CD4-positive, alpha-beta T cell (primary cell): ENCODE measurements at regions not wholly inside any gene's neighbourhood (a gene's known extent, or its start where the extent isn't known, plus 50 kb on each side); places are given as distances from the start of the nearest gene placed in this dataset.

Source experiments
- ATAC-seq: fragments of 200-7000 bp; cut with Tn5 transposase; one replicate; pipeline ENCODE4 v1.10.0; 2022; ENCODE audit warnings: mild to moderate bottlenecking; ENCODE audit not compliant: poor library complexity
- CTCF ChIA-PET: fragments of 350-600 bp; sonication (Branson Sonifier 250); formaldehyde crosslinking; loops from one replicate; lab custom pipeline; 2021; ENCODE audit warnings: antibody characterized with exemption, inconsistent platforms; lab: Charles Lee
- POLR2A ChIA-PET: fragments of 350-600 bp; sonication (Branson Sonifier 250); formaldehyde crosslinking; loops from one replicate; lab custom pipeline; 2021; ENCODE audit warnings: antibody characterized with exemption, inconsistent platforms; lab: Charles Lee
- DNase-seq, 14 experiments: peaks; one replicate each; pipeline ENCODE4 v3.0.0-alpha.2; 2013 to 2020; ENCODE audit warnings: mixed read lengths in 2 of 14
- H3K27ac ChIP-seq, 2 donors: one replicate each; pipeline versions ENCODE4 v1.5.1 to v1.7.0; 2013; ENCODE audit warnings: low read length in 2 of 2, low read depth in 1 of 2, mild to moderate bottlenecking in 1 of 2
- H3K27me3 ChIP-seq, 2 experiments: 1 replicate in 1 of 2; 2 replicates in 1 of 2; pipeline versions ENCODE4 v1.6.1 to v1.7.0; 2013; ENCODE audit warnings: low read length in 2 of 2, control low read depth in 1 of 2, mild to moderate bottlenecking in 1 of 2, moderate library complexity in 1 of 2; ENCODE audit not compliant: insufficient read depth in 2 of 2, control insufficient read depth in 1 of 2
- H3K36me3 ChIP-seq: one replicate; pipeline ENCODE4 v1.6.1; 2013; ENCODE audit warnings: low read length, control low read depth; ENCODE audit not compliant: insufficient read depth
- H3K4me1 ChIP-seq: one replicate; pipeline ENCODE4 v1.6.1; 2013; ENCODE audit warnings: low read length, control low read depth; ENCODE audit not compliant: insufficient read depth
- H3K4me3 ChIP-seq: one replicate; pipeline ENCODE4 v1.5.1; 2013; ENCODE audit warnings: mild to moderate bottlenecking, low read length, moderate library complexity
- H3K9me3 ChIP-seq, 2 experiments: 1 replicate in 1 of 2; 2 replicates in 1 of 2; pipeline versions ENCODE4 v1.6.1 to v1.7.0; 2013; ENCODE audit warnings: low read length in 2 of 2, mild to moderate bottlenecking in 2 of 2, control low read depth in 1 of 2, moderate library complexity in 1 of 2; ENCODE audit not compliant: control insufficient read depth in 1 of 2, insufficient read depth in 1 of 2
- H3K27ac Mint-ChIP-seq: one replicate; pipeline ENCODE4 v1.8.0; 2020; ENCODE audit warnings: mixed read lengths
- H3K27me3 Mint-ChIP-seq: one replicate; pipeline ENCODE4 v1.8.0; 2021; ENCODE audit warnings: mixed read lengths
- H3K36me3 Mint-ChIP-seq: one replicate; pipeline ENCODE4 v1.8.0; 2021; ENCODE audit warnings: low read depth, mixed read lengths
- H3K4me1 Mint-ChIP-seq: one replicate; pipeline ENCODE4 v1.8.0; 2021; ENCODE audit warnings: low read depth, mixed read lengths
- H3K4me3 Mint-ChIP-seq: one replicate; pipeline ENCODE4 v1.8.0; 2020; ENCODE audit warnings: mild to moderate bottlenecking, mixed read lengths
- H3K9me3 Mint-ChIP-seq: one replicate; pipeline ENCODE4 v1.8.0; 2020; ENCODE audit warnings: mixed read lengths
- CTCF ChIP-seq: fragments of 200-600 bp; IDR thresholded peaks from one replicate; pipeline ENCODE4 v1.8.0; 2022; ENCODE audit warnings: antibody characterized with exemption, mild to moderate bottlenecking
- intact Hi-C, 2 experiments: fragments of 100-400 bp; cut with DNase I in 1 of 2; cut with micrococcal nuclease in 1 of 2; formaldehyde crosslinking; loops; one replicate each; pipeline versions ENCODE4 v1.15.1 to v1.9.0; 2023 to 2025; cut with DNase I, micrococcal nuclease

- TF ChIP-seq CTCF = no peak
- no peaks in the 10 kb centered on the region for H3K27me3 Mint-ChIP-seq
- H3K9me3 Mint-ChIP-seq = peaks cover 5% of the 10 kb centered on the region
- ChIA-PET CTCF (no interaction called here), POLR2A (no interaction called here)
- no peak overlapping the region for H3K27ac Mint-ChIP-seq
- H3K4me1 Mint-ChIP-seq = no peaks in the 10 kb centered on the region
- intact Hi-C loops = no loop called here
- Histone ChIP-seq H3K4me3 (no peak overlapping the region), H3K36me3 (no peaks in the 10 kb centered on the region), H3K4me1 (no peaks in the 10 kb centered on the region), H3K9me3 (peaks cover 11 to 53% of the 10 kb centered on the region in 2 experiments), H3K27ac (no peak overlapping the region), H3K27me3 (no peaks in the 10 kb centered on the region)
- no peak overlapping the region for H3K4me3 Mint-ChIP-seq
- DNase-seq (no peak), ATAC-seq (no peak)
- H3K36me3 Mint-ChIP-seq = no peaks in the 10 kb centered on the region
These were observed 1161.1 kb downstream of the BRD1 start for GRCh38 chr22:48666620-48667019.

- no peaks in the 10 kb centered on the region for H3K36me3 ChIP-seq
- H3K9me3 ChIP-seq = peaks cover 11 to 52% of the 10 kb centered on the region in 2 experiments
- no peak overlapping the region for H3K4me3 ChIP-seq
- Mint-ChIP-seq H3K27me3 (no peaks in the 10 kb centered on the region), H3K27ac (no peak overlapping the region), H3K9me3 (peaks cover 5% of the 10 kb centered on the region), H3K4me1 (no peaks in the 10 kb centered on the region), H3K36me3 (no peaks in the 10 kb centered on the region), H3K4me3 (no peak overlapping the region)
- ChIA-PET POLR2A (no interaction called here), CTCF (no interaction called here)
- no peak for TF ChIP-seq CTCF
- H3K27ac ChIP-seq = no peak overlapping the region
- intact Hi-C loops = no loop called here
- no peak for ATAC-seq
- H3K4me1 ChIP-seq = no peaks in the 10 kb centered on the region
- H3K27me3 ChIP-seq = no peaks in the 10 kb centered on the region
- DNase-seq = no peak
These were observed 1162.2 kb downstream of the BRD1 start for GRCh38 chr22:48665311-48665995.

DNA sequence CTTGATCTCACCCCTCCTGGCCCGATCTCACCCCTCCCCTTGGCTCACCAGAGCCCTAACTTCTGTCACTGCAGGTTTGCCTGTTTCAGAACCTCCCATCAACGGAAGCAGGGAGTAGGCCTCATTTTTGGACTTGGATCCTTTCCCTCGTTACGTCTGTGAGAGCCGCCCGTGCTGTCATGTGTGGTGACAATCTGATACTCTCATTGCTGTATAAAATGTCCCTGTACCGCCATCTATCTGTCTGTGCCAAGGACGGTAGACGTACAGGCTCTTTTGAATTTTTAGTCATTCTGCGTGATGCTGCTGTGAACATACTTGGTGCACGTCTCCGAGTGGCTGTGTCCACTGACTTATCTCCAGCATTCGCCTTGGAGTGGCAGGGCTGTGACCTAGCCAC is 1163.1 kb downstream of the BRD1 start:
- POLR2A ChIA-PET = no interaction called here
- H3K4me1 ChIP-seq = no peaks in the 10 kb centered on the region
- H3K9me3 ChIP-seq = peaks cover 11 to 43% of the 10 kb centered on the region in 2 experiments
- Mint-ChIP-seq H3K27me3 (no peaks in the 10 kb centered on the region), H3K4me3 (no peak overlapping the region), H3K4me1 (no peaks in the 10 kb centered on the region), H3K9me3 (peaks cover 5% of the 10 kb centered on the region), H3K36me3 (no peaks in the 10 kb centered on the region), H3K27ac (no peak overlapping the region)
- CTCF ChIA-PET = no interaction called here
- no peak for TF ChIP-seq CTCF
- H3K27me3 ChIP-seq = no peaks in the 10 kb centered on the region
- intact Hi-C loops = no loop called here
- H3K36me3 ChIP-seq = no peaks in the 10 kb centered on the region
- DNase-seq (no peak), ATAC-seq (no peak)
- H3K27ac ChIP-seq = no peak overlapping the region
- H3K4me3 ChIP-seq = no peak overlapping the region
